ENCODE measurements at regions not wholly inside any gene's neighbourhood (a gene's known extent, or its start where the extent isn't known, plus 50 kb on each side); places are given as distances from the start of the nearest gene placed in this dataset.

- H3K27me3 Mint-ChIP-seq: no peaks in the 10 kb centered on the region
- H3K9me3 Mint-ChIP-seq: no peaks in the 10 kb centered on the region
- DNase-seq (ENCODE audit: extremely low spot score, unreplicated experiment): no peak
- H3K4me1 Mint-ChIP-seq (ENCODE audit: unreplicated experiment): no peaks in the 10 kb centered on the region
- H3K36me3 Mint-ChIP-seq: no peaks in the 10 kb centered on the region
- H3K27ac Mint-ChIP-seq: no peak overlapping the region
- no peak for TF ChIP-seq CTCF (conservative IDR thresholded peaks at IDR 0.05)
- H3K4me3 Mint-ChIP-seq: no peak overlapping the region
Measured at GRCh38 chr10:36381748-36382147, 739.7 kb upstream of the FZD8 start.

GRCh38 chr10:36380538-36380937, 738.4 kb upstream of the FZD8 start:
- no peaks in the 10 kb centered on the region for H3K36me3 Mint-ChIP-seq
- TF ChIP-seq CTCF (conservative IDR thresholded peaks at IDR 0.05): no peak
- H3K27ac Mint-ChIP-seq: no peak overlapping the region
- no peaks in the 10 kb centered on the region for H3K9me3 Mint-ChIP-seq
- H3K27me3 Mint-ChIP-seq: no peaks in the 10 kb centered on the region
- DNase-seq (ENCODE audit: extremely low spot score, unreplicated experiment): no peak
- H3K4me3 Mint-ChIP-seq: no peak overlapping the region
- H3K4me1 Mint-ChIP-seq (ENCODE audit: unreplicated experiment): no peaks in the 10 kb centered on the region

DNA sequence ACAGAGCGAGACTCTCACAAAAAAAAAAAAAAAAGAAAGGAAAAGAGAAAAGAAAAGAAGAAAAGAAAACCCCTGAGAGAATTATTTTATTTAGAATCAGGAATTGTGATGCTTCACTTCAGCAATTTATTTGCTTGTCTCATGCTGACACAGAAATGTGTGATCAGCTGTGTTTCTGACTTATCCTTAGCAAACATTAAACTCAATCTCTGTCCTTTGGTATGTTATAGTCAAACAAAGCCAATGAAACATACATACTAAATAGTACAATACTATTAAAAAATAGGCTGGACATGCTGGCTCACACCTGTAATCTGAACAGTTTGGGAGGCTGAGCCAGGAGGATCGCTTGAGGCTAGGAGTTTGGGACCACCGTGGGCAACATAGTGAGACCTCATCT, 733.0 kb upstream of the FZD8 start:
- H3K36me3 Mint-ChIP-seq: no peaks in the 10 kb centered on the region
- no peak for DNase-seq (ENCODE audit: extremely low spot score, unreplicated experiment)
- H3K27me3 Mint-ChIP-seq: no peaks in the 10 kb centered on the region
- no peak overlapping the region for H3K27ac Mint-ChIP-seq
- no peak overlapping the region for H3K4me3 Mint-ChIP-seq
- no peak for TF ChIP-seq CTCF (conservative IDR thresholded peaks at IDR 0.05)
- H3K4me1 Mint-ChIP-seq (ENCODE audit: unreplicated experiment): no peaks in the 10 kb centered on the region
- H3K9me3 Mint-ChIP-seq: no peaks in the 10 kb centered on the region

GRCh38 chr10:36373424-36374096, 731.5 kb upstream of the FZD8 start:
- Mint-ChIP-seq H3K27ac (no peak overlapping the region), H3K9me3 (no peaks in the 10 kb centered on the region), H3K4me1 (ENCODE audit: unreplicated experiment) (no peaks in the 10 kb centered on the region), H3K36me3 (no peaks in the 10 kb centered on the region), H3K27me3 (no peaks in the 10 kb centered on the region), H3K4me3 (no peak overlapping the region)
- no peak for TF ChIP-seq CTCF (conservative IDR thresholded peaks at IDR 0.05)
- no peak for DNase-seq (ENCODE audit: extremely low spot score, unreplicated experiment)

GRCh38 chr10:36367362-36367761, 725.3 kb upstream of the FZD8 start:
- Mint-ChIP-seq H3K36me3 (no peaks in the 10 kb centered on the region), H3K27me3 (no peaks in the 10 kb centered on the region), H3K27ac (no peak overlapping the region), H3K4me3 (no peak overlapping the region), H3K4me1 (ENCODE audit: unreplicated experiment) (no peaks in the 10 kb centered on the region), H3K9me3 (no peaks in the 10 kb centered on the region)
- TF ChIP-seq CTCF (conservative IDR thresholded peaks at IDR 0.05): no peak
- no peak for DNase-seq (ENCODE audit: extremely low spot score, unreplicated experiment)

- Mint-ChIP-seq H3K4me3 (no peak overlapping the region), H3K27me3 (no peaks in the 10 kb centered on the region), H3K36me3 (no peaks in the 10 kb centered on the region), H3K27ac (no peak overlapping the region), H3K9me3 (no peaks in the 10 kb centered on the region), H3K4me1 (ENCODE audit: unreplicated experiment) (no peaks in the 10 kb centered on the region)
- no peak for DNase-seq (ENCODE audit: extremely low spot score, unreplicated experiment)
- TF ChIP-seq CTCF (conservative IDR thresholded peaks at IDR 0.05): no peak
Measured at GRCh38 chr10:36366843-36367242, 724.7 kb upstream of the FZD8 start.

All from type B pancreatic cell (in vitro differentiated cells).